CD4-positive, alpha-beta T cell treated with Interferon alpha-2 for 1 hour (primary cell): ENCODE measurements at regions not wholly inside any gene's neighbourhood (a gene's known extent, or its start where the extent isn't known, plus 50 kb on each side); places are given as distances from the start of the nearest gene placed in this dataset.
"Not testable (repeated sequence)": the region's sequence is repeated elsewhere in the genome, so short reads cannot be mapped to it uniquely, and the experiment has no call there.

ENCODE experiments used
- DNase-seq, 2 donors: peaks; one replicate each; pipeline ENCODE4 v3.0.0-alpha.2; 2020 to 2022

GRCh38 chr1:188941986-188942385 is 1535.7 kb downstream of the BRINP3 start:
- no peak for DNase-seq

DNA sequence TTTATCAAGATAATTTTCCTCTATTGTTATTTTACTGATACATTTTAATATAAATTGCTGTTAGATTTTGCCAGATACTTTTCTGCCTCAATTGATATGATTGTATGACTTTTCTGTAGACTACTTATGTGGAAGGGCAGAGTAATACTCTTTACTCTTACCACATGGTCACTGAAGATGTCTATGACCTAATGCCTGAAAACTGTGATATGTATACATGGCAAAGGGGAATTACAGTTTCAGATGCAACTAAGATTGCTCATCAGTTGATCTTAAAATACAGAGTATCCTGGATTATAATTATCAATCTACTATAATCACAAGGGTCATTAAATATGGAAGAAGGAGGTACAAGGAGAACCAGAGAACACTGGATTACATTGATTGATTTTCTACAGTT is 1528.0 kb downstream of the BRINP3 start:
- no peak for DNase-seq

- no peak for DNase-seq
Measured at GRCh38 chr1:188958461-188959115, 1519.1 kb downstream of the BRINP3 start.

GRCh38 chr1:188986745-188987417 is 1490.8 kb downstream of the BRINP3 start:
- DNase-seq: no peak

GRCh38 chr1:188988589-188988988 is 1489.1 kb downstream of the BRINP3 start:
- DNase-seq: no peak

DNA sequence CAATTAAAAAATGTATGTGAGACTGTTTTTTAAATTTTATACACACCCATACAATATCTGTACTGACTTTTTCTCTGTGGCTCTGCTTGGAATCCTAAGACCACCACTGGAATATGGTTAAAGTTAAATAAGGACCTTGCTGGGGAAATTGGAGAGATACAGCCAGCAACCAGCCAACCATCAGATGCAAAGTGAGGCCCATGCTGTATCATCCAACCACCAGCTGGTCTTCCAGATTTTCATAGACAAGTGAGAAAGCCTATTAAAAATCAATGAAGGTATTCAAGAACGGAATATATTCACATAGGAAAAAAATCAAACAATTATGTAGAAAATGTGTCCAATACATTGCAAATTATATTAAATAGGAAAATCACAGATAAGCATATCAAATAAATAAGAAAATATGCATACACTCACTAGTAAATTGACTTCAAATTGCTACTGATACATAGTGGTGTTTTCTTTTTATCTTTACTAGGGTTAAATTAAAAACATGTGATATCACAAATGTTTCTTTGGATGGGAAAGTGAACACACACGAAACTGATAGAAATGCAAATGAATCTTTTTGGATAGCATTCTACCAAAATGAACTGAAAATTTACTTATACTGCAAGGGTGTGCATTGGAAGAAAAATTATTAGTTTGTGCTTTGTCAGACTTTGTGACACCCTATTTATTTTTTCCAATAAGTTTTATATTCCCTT is 1486.3 kb downstream of the BRINP3 start:
- no peak for DNase-seq

- no peak for DNase-seq
Measured at GRCh38 chr1:189007824-189008223, 1469.8 kb downstream of the BRINP3 start.

DNA sequence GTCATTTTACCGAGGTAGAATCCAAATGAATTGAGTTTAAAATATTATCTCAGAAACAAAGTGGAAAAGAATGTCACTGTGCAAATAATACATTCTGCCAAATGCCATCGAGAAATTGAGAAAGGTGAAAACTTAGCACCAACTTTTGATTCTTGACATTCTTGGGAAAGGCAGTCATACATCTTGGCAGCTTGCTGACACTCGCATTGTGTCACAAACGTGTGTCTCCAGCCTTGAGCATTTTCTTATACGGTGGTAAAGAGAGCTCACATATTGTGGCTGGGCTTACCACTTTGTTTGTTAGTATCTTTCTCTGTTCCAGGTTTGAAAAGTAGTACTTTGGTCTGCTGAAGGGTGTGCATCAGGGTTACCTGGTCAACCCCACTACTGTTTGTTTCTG is 1456.1 kb downstream of the BRINP3 start:
- DNase-seq: no peak

- DNase-seq: no peak
Measured at GRCh38 chr1:189022015-189022414, 1455.6 kb downstream of the BRINP3 start.

DNA sequence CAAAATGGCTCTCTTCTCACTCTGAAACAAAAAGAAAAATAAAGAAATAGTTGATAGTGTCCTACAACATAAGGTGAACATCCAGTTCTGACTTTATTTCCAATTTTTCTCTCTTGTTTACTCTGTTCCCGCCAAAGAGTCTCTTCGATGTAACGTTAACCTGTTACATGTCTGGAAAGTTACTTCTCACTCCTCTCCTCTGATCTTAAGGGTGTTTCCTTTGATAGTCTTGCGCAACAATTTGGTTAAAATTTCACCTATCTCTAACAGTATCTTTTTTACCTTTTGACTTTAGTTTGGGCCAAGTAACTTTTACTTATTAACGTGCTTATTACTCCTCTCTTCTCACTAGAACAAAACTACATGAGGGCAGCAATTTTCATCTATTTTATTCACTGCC is 1450.2 kb downstream of the BRINP3 start:
- DNase-seq: no peak

- no peak for DNase-seq
Measured at GRCh38 chr1:189033169-189033568, 1444.5 kb downstream of the BRINP3 start.

DNA sequence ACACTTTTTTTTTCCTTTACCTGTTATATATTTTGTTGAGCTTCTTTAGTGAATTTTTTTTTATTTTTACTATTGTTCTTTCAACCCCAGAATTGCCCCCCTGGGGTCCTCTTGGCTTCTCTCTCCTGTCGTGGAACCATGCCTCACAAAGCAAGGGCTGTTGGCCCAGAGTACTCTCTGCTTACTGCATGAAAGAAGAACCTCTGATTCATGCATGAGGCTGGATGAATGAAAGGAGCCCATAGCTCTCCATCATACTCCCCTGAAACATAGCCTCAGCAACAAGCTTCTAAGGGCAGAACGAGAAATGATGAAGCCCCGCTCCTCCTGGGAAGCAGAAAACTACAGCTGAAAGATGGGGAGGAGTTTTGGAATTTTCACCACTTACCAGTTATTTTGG is 1441.0 kb downstream of the BRINP3 start:
- DNase-seq: no peak

DNA sequence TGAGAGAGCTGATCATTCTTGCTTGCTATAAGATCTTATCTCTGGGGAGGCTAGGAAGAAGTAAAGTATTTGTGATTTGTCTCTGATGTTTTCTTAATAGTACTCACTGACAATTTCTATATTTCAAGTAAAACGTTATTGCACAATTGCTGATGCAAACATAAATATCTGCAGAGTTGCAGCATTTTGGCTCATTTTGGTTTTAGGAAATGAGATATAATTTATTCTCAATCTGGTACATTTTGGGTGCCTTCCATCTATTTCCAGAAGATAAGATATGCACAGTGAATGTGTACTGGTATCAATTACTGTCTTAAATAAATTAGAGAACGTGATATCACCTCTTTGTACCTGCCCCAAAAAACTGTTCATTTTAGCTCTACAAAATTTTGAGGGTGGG is 1431.5 kb downstream of the BRINP3 start:
- no peak for DNase-seq

GRCh38 chr1:189084811-189085210 is 1392.9 kb downstream of the BRINP3 start:
- no peak for DNase-seq

GRCh38 chr1:189103956-189104355 is 1373.7 kb downstream of the BRINP3 start:
- DNase-seq: no peak

DNA sequence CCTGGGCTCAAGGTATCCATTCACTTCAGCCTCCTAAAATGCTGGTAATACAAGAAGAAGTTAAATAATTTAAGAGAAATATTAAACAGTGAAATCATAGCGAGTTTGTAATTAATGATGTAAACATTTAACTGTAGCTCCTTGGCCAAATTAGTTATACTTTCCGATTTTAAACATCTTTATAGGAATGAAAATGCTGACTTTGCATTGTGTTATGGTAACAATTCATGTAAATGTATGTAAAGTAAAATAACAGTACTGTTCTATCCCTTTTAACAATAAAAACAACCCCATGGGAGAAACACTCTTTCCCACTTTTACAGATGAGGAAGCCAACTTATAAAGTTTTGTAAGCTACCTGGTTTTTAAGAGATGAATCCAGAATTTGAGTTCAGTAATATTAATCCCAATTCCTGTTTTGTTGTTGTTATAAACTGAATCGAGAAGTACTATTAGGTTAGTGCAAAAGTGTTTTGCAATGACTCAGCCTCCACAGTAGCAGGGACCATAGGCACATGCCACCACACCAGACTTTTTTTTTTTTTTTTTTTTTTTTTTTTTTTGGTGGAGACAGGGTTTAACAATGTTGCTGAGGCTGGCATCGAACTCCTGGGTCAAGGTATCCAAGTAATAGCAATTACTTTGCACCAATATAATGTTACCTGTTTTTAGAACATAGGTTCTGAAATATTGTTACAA is 1360.4 kb downstream of the BRINP3 start:
- no peak for DNase-seq

- no peak for DNase-seq
Measured at GRCh38 chr1:189121941-189122340, 1355.7 kb downstream of the BRINP3 start.

DNA sequence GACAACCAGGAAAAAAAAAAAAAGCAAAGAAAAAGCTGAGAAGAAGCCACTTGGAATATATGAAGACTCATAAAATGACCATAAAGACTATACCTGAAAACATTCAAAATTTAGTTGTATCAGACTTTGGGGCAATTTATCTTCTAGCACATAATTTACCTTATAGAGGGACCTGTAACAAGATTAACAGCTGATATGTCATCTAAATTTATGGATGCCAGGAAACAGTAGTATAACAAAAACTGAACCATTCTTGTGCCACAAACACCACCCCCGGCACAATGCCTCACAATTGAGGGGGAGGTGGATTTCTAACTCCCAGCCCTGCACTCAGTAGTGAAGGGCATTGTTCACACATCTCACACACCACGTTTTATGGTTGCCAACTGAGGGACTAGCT is 1352.0 kb downstream of the BRINP3 start:
- DNase-seq: no peak

DNA sequence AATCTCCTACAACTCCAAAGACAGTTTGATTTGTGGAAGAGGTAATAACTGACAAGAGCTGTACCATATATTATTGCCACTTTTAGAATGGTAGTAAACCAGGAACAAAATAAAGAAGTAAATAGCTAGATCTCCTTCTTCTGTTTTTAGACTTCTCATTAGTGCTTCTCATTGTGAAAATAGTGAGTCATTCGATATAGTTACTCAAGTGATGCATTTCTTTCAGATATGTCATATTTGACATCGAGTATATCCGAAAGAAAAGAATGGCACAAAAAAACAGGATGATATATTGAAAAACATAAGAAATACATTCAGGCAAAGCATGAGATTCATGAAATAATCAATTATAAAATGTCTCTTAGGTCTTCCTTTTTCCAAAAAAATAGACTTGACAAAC is 1346.1 kb downstream of the BRINP3 start:
- no peak for DNase-seq

DNA sequence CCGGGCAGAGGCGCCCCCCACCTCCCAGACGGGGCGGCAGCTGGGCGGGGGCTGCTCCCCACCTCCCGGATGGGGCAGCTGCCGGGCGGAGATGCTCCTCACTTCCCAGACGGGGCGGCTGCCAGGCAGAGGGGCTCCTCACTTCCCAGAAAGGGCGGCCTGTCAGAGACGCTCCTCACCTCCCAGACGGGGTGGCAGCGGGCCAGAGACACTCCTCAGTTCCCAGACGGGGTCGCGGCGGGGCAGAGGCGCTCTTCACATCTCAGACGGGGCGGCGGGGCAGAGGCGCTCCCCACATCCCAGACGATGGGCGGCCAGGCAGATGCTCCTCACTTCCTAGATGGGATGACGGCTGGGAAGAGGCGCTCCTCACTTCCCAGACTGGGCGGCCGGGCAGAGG is 1337.9 kb downstream of the BRINP3 start:
- DNase-seq: not testable (repeated sequence)

- no peak for DNase-seq
Measured at GRCh38 chr1:189141056-189141455, 1336.6 kb downstream of the BRINP3 start.

DNA sequence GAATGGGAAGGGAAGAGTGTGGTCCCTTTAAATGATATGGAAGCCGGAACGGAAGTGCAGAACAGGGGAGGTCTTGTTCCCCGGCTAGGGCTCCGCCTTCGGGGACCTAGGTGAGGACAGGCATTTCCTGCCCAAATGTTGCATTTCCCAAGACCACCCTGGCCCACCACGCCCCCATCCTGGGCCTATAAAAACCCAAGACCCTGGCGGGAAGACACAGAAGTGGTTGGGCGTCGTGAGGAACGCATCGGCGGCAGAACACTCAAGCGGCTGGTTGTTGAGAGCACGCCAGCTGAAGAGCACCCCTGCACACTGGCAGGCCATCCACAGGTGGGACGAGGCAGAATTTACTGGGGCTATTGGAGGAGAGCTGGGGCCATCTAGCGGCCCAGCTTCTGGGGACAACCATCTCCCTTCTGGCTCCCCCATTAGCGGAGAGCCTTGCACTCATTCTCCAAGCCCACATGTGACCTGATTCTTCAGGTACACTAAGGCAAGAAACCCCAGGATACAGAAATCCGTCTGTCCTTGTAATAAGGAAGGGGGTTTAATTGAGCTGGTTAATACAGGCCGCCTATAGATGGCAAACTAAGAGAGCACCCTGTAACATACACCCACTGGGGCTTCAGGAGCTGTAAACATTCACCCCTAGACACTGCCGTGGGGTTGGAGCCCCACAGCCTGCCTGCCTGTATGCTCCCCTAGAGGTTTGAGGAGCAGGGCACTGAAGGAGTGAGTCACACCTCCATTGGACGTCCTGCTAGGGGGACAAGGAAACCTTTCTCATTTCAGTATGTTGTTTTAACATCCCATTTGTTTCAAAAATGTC is 1327.9 kb downstream of the BRINP3 start:
- no peak for DNase-seq

DNA sequence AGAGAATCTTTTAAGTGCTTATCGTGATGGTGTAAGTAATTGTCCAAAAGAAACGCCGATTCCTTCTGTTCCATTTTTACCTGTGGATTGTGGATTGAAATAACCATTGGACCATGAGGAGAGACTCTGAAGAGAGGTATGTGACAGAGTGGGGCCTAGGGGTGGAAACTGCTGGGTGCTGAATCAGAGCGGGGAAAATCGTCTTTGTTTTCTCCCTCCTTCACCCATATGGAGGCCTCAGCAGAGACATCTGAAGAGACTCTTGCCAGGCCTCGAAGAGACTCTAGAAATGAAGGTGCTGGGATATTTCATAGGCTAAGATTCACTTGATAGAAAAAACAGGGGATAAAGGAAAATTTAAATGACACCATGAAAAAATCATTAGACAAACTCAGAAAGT is 1327.0 kb downstream of the BRINP3 start:
- DNase-seq: no peak
